ENCODE measurements at regions not wholly inside any gene's neighbourhood (a gene's known extent, or its start where the extent isn't known, plus 50 kb on each side); places are given as distances from the start of the nearest gene placed in this dataset.

- ChIA-PET CTCF (no interaction called here), RAD21 (ENCODE audit: low non-redundant PET in 1 of 2, low total read pairs in 2 of 2, uncharacterized antibody in 2 of 2, unreplicated experiment in 2 of 2) (no interaction called here), POLR2A (no interaction called here)
- DNase-seq (ENCODE audit: low read depth, low spot score) (no peak), ATAC-seq (no peak)
- H3K4me2 ChIP-seq (ENCODE audit: low read length) = no peak overlapping the region
- H3K27me3 ChIP-seq (ENCODE audit: insufficient read depth, low read length) = no peaks in the 10 kb centered on the region
- no peak overlapping the region for H3K27ac ChIP-seq (ENCODE audit: low read depth, low read length)
- H4K20me1 ChIP-seq (ENCODE audit: insufficient read depth) = no peaks in the 10 kb centered on the region
- no TSS peak for BruUV-seq (replicated peaks)
- H3K36me3 ChIP-seq (ENCODE audit: control insufficient read depth in 1 of 2, insufficient read depth in 2 of 2, low read length in 2 of 2) = no peaks in the 10 kb centered on the region
- no peak overlapping the region for H3K4me3 ChIP-seq (replicated peaks in 1 of 2; ENCODE audit: low read depth in 1 of 2, low read length in 2 of 2)
- no peaks in the 10 kb centered on the region for H3K79me2 ChIP-seq (ENCODE audit: insufficient read depth, low read length)
- peaks cover 2 to 33% of the 10 kb centered on the region in 2 experiments; a peak in 3 of 4 replicates for H3K4me1 ChIP-seq (ENCODE audit: control insufficient read depth in 1 of 2, insufficient read depth in 2 of 2, low read length in 2 of 2)
- no peak overlapping the region for H3K9ac ChIP-seq (ENCODE audit: low read length)
- TF ChIP-seq ATF3 (IDR thresholded peaks at IDR 0.05) (no peak), POLR2AphosphoS5 (IDR thresholded peaks at IDR 0.05; ENCODE audit: low read depth, low read length) (no peak), RAD21 (IDR thresholded peaks at IDR 0.05; ENCODE audit: low read depth) (no peak)
- no peaks in the 10 kb centered on the region for H3K9me3 ChIP-seq (ENCODE audit: control insufficient read depth in 1 of 2, insufficient read depth in 1 of 2, low read depth in 1 of 2, low read length in 2 of 2)
- intact Hi-C loops (cut with micrococcal nuclease) = no loop called here
- H2AFZ ChIP-seq (ENCODE audit: low read depth, low read length, poor library complexity, severe bottlenecking) = no peak overlapping the region
- H3K9me2 ChIP-seq (ENCODE audit: insufficient read depth) = no peaks in the 10 kb centered on the region
Measured at GRCh38 chr3:184654375-184654774, 57.5 kb downstream of the MAGEF1 start.

GRCh38 chr3:184652465-184652864 is 59.4 kb downstream of the MAGEF1 start:
- POLR2A ChIA-PET = no interaction called here
- RAD21 ChIA-PET (ENCODE audit: low non-redundant PET in 1 of 2, low total read pairs in 2 of 2, uncharacterized antibody in 2 of 2, unreplicated experiment in 2 of 2) = no interaction called here
- Histone ChIP-seq H3K36me3 (ENCODE audit: control insufficient read depth in 1 of 2, insufficient read depth in 2 of 2, low read length in 2 of 2) (no peaks in the 10 kb centered on the region), H3K27ac (ENCODE audit: low read depth, low read length) (no peak overlapping the region), H3K9me2 (ENCODE audit: insufficient read depth) (no peaks in the 10 kb centered on the region), H3K27me3 (ENCODE audit: insufficient read depth, low read length) (no peaks in the 10 kb centered on the region), H3K4me2 (ENCODE audit: low read length) (peak overlapping the region; percentile 37), H3K4me3 (replicated peaks in 1 of 2; ENCODE audit: low read depth in 1 of 2, low read length in 2 of 2) (no peak overlapping the region), H3K4me1 (ENCODE audit: control insufficient read depth in 1 of 2, insufficient read depth in 2 of 2, low read length in 2 of 2) (peaks cover 2 to 25% of the 10 kb centered on the region in 2 experiments; a peak in 3 of 4 replicates), H3K9me3 (ENCODE audit: control insufficient read depth in 1 of 2, insufficient read depth in 1 of 2, low read depth in 1 of 2, low read length in 2 of 2) (no peaks in the 10 kb centered on the region), H2AFZ (ENCODE audit: low read depth, low read length, poor library complexity, severe bottlenecking) (peak overlapping the region; percentile 19), H4K20me1 (ENCODE audit: insufficient read depth) (no peaks in the 10 kb centered on the region), H3K9ac (ENCODE audit: low read length) (no peak overlapping the region), H3K79me2 (ENCODE audit: insufficient read depth, low read length) (no peaks in the 10 kb centered on the region)
- TF ChIP-seq POLR2AphosphoS5 (IDR thresholded peaks at IDR 0.05; ENCODE audit: low read depth, low read length) (no peak), CEBPB (IDR thresholded peaks at IDR 0.05; ENCODE audit: low read depth) (no peak), ZBTB33 (IDR thresholded peaks at IDR 0.05; ENCODE audit: extremely low read depth, insufficient replicate concordance, low read length) (no peak), ZNF274 (IDR thresholded peaks at IDR 0.05; ENCODE audit: low read depth, low read length) (no peak), SIN3A (IDR thresholded peaks at IDR 0.05; ENCODE audit: low read depth) (no peak), EGR1 (IDR thresholded peaks at IDR 0.05; ENCODE audit: low read depth) (peak; percentile 53), YY1 (IDR thresholded peaks at IDR 0.05; ENCODE audit: extremely low read depth, insufficient replicate concordance, low read depth, low read length) (no peak)
- DNase-seq (ENCODE audit: low read depth, low spot score) = no peak
- intact Hi-C loops (cut with micrococcal nuclease) = no loop called here
- CTCF ChIA-PET = interaction anchor here (1.1 kb wide), 1 partner anchor 91 kb away, joined by 3 read pairs; the partner anchor contains the start of gene EPHB3
- ATAC-seq = peak; percentile 45; the same call in 1 of the 2 replicates
- BruUV-seq (replicated peaks) = no TSS peak

Measured in HCT116 (cell line).